HG03139 (cell line): ENCODE measurements at regions not wholly inside any gene's neighbourhood (a gene's known extent, or its start where the extent isn't known, plus 50 kb on each side); places are given as distances from the start of the nearest gene placed in this dataset.
"Not testable (repeated sequence)": the region's sequence is repeated elsewhere in the genome, so short reads cannot be mapped to it uniquely, and the experiment has no call there.

Source experiments
- ATAC-seq: cut with Tn5 transposase; IDR thresholded peaks from one replicate; pipeline ENCODE4 v1.9.1; 2021; ENCODE audit not compliant: unreplicated experiment

DNA sequence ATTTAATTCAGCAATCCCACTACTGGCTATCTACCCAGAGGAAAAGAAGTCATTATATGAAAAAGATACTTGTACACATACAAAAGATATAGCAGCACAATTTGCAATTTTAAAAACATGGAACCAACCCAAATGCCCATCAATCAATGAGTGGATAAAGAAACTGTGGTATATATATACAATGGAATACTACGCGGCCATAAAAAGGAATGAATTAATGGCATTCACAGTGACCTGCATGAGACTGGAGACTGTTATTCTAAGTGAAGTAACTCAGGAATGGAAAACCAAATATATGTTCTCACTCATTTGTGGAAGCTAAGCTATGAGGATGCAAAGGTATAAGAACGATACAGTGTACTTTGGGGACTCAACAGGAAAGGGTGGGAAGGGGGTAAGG lies 102.8 kb upstream of the KCNMA1 start:
- ATAC-seq = not testable (repeated sequence)

DNA sequence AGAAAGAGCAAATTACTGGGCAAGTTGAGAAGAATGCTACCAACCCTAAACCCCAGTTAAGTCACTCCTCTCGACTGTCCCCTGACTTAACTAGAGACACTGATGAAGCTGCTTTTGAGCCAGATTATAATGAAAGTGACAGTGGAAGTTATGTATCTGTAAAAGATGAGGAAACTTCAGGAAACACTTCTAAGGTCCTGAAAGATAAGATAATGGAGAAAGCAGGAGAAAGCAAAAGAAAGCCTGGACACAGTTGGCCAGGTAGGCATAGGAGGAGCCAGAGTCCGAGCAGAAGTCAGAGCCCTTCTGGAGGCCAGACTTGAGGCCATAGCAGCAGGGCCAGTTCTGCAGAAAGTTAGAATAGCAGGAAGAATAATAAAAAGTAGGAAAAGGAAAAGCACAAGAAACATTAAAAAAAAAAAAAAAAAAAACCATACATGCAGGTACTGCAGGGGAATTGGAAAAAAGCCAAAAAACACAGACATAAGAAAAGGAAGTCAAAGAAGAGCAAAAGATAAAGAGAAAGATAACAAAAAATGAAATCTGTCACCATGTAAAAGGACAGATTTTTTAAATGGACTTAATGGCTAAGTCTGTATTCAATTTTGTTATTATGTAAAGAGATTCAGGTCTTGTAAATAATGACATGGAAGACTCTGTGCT lies 101.0 kb upstream of the KCNMA1 start:
- no peak for ATAC-seq

DNA sequence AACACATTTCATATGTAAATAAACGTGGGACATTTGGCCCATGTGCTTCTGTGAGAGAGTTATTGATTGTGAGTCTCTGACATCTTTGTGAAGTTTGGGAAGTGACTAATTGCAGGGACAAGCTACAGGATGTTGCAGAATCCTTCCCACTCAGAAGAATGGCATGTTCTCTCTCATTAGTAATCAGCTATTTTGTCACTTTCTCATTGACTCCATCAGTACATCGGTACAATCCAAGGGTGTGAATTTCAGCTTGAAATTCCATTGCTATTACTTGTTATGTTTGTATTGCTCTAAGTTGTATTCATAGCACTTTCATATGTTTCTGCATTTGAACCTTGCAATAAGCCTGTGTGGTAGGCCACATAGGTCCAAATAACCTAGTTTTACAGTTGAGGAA lies 100.0 kb upstream of the KCNMA1 start:
- no peak for ATAC-seq

DNA sequence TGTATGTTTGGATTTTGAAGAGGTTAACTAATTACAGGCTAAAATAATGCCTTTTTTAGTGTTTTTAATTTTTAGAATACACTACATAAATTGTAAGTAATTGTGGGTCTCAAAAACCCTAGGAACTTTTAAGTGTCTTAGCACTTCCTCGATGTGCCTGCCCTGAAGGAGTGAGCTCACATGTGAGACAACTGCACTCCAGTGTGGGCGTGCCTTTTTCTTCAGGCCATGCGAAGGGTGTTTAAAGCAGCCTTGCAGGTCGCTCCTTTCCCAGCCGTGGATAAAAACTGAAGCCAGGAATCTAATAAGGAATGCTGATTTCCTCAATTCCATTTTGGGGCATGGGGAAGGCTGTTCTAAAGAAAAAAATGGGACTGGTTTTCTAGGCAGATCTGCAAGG lies 97.5 kb upstream of the KCNMA1 start:
- ATAC-seq = not testable (repeated sequence)

DNA sequence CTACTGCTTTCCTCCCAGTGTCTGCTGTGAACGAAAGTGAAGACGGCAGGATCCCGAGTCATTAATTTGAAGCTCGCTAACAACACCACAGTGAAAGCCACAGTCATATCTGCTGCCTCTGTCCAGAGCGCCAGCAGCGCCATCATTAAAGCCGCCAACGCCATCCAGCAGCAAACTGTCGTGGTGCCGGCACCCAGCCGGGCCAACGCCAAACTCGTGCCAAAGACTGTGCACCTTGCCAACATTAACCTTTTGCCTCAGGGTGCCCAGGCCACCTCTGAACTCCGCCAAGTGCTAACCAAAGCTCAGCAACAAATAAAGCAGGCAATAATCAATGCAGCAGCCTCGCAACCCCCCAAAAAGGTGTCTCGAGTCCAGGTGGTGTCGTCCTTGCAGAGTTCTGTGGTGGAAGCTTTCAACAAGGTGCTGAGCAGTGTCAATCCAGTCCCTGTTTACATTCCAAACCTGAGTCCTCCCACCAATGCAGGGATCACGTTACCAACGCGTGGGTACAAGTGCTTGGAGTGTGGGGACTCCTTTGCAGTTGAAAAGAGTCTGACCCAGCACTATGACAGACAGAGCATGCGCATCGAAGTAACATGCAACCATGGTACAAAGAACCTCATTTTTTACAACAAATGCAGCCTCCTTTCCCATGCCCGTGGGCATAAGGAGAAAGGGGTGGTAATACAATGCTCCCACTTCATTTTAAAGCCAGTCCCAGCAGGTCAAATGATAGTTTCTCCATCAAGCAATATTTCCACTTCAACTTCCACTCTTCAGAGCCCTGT lies 94.8 kb upstream of the KCNMA1 start:
- no peak for ATAC-seq

DNA sequence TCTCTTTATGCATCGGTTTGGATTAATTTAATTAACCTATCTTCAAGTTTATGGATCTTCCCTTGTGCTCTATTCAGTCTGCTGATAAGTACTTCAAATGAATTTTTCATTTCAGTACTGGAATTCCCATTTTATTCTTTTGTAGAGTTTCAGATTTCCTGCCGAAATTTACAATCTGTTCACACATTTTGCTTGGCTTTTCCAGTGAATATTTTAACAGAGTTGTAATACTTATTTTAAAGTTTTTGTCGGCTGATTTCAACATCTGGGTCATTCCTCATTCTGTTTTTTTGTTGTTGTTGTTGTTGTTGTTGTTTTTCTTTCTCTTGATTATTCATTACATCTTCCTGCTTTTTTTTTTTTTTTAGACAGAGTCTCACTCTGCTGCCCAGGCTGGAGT lies 89.9 kb upstream of the KCNMA1 start:
- ATAC-seq = no peak

DNA sequence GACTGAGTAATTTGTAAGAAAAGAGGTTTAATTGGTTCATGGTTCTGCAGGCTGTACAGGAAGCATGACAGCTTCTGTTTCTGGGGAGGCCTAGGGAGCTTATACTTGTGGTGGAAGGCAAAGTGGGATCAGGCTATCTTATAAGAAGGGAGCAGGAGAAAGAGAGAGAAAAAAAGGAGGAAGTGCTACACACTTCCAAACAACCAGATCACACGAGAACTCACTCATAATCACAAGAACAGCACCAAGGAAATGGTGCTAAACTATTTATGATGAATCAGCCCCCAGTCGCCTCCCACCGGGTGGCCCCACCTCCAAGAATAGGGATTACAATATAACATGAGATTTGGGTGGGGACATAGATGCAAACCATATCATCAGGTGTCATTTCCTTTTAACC lies 89.1 kb upstream of the KCNMA1 start:
- ATAC-seq = no peak

DNA sequence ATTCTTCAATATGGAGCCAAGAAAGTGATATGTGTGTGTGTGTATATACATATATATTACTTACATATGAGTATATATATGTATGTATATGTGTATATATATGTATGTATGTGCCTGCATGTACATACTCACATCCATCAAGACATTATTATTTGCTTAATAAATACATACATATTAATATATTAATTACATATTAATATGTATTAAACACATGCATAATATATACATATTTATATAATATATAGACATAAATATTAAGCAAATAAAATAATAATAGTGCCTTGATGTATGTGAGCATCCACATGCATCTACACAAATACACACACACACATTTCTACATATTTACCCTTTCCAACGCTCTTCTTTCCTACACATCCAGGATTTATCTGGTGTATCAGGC lies 88.7 kb upstream of the KCNMA1 start:
- no peak for ATAC-seq

DNA sequence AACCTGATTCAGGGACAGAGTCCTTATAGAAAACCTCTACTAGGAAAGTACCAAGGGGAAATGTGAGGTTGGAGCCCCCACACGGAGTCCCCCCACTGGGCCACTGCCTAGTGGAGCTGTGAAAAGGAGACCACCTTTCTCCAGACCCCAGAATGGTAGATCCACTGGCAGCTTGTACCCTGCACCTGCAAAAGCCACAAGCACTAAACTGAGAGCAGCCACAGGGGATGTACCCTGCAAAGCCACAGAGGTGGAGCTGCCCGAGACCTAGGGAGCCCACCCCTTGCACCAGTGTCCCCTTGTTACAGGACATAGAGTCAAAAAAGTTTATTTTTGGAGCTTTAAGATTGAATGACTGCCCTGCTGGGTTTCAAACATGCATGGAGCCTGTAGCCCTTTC lies 87.2 kb upstream of the KCNMA1 start:
- ATAC-seq = no peak

DNA sequence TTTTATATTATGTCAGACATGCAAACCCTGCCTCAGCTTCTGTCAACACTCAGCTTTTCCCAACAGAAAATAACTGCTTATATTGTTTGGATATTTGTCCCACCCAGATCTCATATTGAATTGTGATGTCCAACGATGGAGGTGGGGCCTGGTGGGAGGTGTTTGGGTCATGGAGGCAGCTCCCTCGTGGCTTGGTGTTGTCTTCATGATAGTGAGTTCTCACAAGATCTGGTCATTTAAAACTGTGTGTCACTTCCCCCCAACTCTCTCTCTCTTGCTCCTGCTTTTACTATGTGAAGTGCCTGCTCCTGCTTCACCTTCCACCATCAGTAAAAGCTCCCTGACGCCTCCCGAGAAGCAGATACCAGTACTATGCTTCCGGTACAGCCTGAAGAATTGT lies 85.8 kb upstream of the KCNMA1 start:
- no peak for ATAC-seq

DNA sequence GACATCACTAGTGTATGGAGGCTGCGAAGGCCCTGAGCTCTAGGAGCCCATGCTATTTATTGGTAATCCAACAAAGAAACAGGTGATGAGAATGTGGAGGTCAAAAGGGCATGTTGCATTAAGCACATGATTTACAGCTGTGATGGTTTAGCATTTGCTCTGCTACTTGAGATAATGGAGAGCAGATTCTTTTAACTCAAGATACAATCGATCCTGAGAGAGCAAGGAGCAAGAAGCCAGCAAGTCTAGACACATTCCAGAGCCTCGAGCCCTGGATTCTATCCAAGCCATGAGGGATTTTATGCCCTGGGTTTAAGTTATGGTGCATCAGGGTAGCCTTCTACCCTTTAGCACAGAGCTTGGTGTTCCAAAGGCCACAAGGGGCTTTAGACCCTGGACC lies 85.3 kb upstream of the KCNMA1 start:
- ATAC-seq = not testable (repeated sequence)

DNA sequence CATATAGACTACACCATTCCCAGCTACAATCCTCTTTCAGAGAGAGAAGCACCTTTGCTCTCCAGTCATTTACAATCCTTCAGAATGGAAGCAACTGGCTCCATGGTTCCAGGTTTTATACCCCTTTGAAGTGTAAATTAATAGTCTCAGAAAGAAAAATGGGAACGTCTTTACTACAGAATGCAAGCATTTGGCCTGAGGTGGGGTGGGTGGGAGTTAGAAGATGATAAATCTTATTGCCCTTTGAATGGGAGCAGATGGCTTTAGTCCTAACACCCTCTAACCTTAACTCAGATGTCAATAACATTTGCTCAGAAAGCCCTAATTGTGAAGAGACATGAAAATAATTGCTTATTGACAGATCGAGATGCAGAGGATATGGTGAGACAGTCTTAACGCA lies 84.2 kb upstream of the KCNMA1 start:
- no peak for ATAC-seq

DNA sequence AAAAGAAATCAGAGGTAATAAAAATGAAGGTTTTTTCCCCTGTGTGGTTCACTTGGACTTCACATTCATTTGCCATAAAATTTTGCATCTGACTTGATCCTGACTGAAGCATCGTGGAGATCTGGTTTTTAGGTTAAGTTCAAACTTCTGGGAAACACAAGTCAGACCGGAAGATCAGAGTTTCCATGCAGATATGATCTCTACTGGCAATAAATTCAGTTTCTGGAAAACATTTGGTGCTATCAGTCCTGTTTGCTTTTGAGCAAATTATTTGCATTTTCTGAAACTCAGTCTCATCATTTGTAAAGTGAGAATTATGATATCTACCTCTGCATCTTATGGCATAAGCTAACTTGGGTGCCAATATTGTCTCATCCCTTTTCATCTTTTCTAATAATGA lies 81.3 kb upstream of the KCNMA1 start:
- no peak for ATAC-seq

DNA sequence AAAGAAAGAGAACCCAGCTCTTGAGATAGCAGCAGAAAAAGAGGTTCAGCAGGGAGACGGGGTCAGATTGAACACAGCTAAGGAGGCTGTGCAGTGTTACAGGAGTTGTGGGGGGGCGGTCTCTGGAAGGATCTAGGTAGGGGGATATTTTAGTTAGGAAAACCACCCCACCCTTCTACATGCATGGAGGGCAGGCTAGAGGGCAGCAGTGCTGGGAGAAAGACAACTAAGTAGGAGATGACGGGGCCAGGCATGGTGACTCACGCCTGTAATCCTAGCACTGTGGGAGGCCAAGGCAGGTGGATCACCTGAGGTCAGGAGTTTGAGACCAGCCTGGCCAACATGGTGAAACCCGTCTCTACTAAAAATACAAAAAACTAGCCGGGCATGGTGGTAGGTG lies 80.7 kb upstream of the KCNMA1 start:
- ATAC-seq = not testable (repeated sequence)

DNA sequence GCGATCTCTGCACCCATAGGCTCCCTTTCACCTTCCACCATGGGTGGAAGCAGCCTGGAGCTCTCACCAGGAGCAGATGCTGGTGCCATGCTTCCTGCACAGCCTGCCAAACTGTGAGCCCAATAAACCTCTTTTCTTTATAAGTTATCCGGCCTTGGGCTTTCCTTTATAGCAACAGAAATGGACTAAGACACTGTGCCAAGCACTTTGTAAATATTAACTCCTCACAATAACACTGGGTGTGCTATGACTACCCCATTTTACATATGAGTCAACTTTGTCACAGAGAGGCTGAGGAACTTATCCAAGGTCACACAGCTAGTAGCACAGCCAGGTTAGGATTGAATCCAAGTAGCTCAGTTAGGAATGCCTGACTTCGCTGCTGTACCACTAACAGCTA lies 79.7 kb upstream of the KCNMA1 start:
- no peak for ATAC-seq

DNA sequence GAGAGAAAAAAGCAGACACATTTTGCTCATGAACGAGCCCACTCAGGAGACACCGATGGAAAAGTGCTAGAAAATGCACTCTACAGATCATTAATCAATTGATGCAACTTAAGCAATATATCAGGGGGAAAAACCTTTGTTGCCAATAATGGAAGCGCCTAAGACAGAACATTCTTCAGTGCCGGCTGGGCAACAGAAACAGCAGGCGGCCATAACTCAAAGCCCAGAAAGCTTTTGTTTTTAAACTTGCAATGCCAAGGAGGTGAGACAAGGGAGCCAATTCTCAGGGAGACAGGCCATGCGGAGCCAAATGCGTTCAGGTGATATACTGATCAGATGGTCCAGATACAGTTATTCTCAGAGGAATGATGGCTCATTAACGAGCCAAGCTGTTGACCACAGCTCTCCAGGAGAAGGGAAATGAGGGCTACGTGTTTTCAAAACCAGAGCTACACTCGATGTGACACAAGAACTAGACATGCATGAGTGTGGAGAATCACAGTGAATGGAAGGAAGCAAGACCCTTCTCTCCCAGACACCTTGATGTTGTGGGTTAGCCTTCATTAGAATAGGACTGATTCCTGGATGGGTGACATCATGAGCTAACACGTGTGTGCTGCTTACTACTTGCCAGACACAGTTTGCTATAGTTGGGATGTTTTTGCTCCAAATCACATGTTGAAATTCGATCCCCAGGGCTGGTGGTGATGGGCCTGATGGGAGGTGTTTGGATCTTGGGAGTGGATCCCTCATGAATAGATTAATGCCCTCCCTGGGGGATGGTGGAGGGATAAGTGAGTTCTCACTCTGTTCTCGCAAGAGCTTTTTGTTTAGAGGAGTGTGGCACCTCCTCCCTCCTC lies 79.1 kb upstream of the KCNMA1 start:
- ATAC-seq = no peak

DNA sequence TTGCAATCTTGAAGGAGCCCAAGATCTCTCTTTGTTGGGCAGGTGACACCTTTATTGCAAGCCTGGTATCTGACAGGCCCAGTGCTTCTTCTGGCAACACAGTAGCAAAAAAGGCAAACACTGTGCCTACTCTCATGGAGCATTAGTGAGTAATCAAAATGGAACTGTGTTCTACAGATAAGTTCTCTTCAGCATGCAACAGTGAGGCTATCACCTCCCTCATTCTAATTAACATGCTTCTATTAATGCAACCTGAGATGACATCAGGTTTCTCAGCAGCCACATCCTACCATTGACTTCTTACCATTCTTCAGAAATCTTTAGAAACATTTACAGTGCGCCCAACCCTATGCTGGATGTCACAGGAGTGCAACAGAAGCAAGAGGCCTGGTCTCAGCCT lies 77.9 kb upstream of the KCNMA1 start:
- no peak for ATAC-seq

DNA sequence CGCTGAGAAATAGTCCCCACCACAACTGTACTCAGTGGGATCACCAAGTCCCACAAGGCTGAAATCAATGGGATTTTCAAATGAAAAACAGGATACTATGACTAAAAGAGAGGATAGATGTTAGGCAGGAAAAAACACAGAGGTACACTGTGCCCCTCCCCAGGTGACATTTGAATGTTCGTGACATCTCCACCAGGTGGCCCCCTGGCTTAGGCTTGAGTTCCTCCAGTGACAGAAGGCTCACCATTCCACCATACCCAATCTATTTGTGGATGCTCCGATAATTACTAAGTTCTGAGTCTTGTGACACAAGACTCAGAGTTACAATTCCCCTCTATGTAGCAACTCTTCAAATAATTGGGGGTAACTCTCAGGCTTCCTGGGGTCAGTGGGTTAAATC lies 77.5 kb upstream of the KCNMA1 start:
- no peak for ATAC-seq

DNA sequence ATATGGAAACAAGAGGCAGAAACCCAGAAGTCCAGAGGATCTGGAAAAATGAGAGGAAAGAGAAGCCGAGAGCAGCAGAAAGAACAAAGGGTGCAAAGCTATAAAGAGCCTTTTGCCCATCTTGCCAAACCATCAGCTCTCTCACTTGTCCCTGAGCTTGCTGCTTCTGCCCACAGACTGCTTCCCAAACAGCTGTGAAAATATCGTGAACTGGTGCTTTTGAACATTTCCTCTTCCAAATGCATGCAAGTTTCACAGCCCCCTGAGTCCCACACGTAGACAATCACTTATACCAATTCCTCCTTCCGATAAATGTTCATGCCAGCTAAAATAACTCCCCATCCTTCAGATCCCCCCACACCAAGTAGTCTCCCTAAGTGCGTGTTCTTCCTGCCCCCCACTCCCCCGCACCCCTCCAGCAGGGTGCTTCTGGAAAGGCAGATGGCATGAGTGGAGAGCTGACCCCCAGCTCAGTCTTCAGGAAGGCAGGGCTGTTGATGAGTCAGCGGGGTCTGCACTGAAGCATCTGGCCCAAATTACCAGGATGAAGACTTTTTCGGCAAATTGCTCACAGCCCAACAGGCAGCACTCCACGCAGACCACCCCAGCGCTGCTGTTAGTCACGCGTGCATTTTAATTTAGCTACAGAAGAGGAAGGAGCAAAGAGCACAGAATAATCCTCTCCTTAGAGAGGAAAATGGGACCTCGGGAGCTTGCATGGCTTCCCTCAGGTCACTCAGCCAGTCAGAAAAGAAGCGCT lies 76.1 kb upstream of the KCNMA1 start:
- ATAC-seq = no peak

DNA sequence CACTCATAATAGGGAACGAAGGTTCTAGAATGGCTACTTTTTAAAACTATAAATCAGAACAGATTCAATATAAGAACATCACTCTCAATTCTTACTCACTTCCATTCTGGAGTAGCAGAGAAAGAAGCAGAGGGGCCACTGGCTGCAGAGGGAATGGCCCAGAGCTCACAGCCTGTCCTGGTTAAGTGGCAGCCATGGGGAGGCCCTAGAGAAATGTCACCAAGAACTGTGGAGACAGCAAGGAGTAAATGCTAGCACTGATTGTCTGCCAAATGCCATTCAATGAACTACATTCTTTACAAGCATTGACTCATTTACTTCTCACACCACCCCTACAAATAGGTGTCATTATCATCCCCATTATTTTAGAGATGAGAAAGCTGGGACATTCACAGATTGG lies 74.6 kb upstream of the KCNMA1 start:
- ATAC-seq = no peak

DNA sequence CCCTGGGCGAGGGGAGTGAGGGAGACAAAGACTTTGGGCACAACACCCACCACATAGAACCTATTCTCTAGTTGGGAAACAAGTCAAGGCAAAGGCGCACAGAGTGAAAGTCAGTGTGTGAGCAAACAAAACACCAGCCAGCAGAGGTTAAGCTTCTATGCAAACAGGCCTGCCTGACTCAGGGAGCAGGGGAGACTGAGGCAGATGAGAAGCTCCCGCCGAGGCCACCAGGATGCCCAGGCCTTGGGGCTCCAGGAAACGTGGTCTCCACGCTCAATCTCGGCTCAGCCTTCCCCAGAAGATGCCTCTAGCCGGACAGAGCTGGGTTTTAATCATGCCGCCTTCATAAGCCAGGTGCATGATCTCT lies 74.1 kb upstream of the KCNMA1 start:
- ATAC-seq = no peak
